MM.1S (cell line): ENCODE measurements at regions not wholly inside any gene's neighbourhood (a gene's known extent, or its start where the extent isn't known, plus 50 kb on each side); places are given as distances from the start of the nearest gene placed in this dataset.

Source experiments
- CTCF ChIP-seq: fragments of 300-600 bp; sonication (generic); IDR thresholded peaks from 2 replicates; pipeline ENCODE4 v1.5.1; 2016; ENCODE audit warnings: antibody characterized with exemption, low read length, mixed read lengths
- EZH2 ChIP-seq: fragments of 300-600 bp; sonication (generic); optimal IDR thresholded peaks from 2 replicates; pipeline ENCODE3; 2017; ENCODE audit warnings: low read depth, mild to moderate bottlenecking, antibody characterized with exemption, low read length, mixed read lengths
- EZH2phosphoT487 ChIP-seq: fragments of 300-600 bp; sonication (generic); IDR thresholded peaks from 2 replicates; pipeline ENCODE4 v1.6.1; 2018; ENCODE audit warnings: antibody characterized with exemption, low read length

- TF ChIP-seq EZH2phosphoT487, result no peak
- no peak for TF ChIP-seq CTCF
- no peak for TF ChIP-seq EZH2
These were observed 60.8 kb upstream of the RNU6ATAC start for GRCh38 chr9:134225186-134225585.
